Kidney epithelial cell (primary cell): ENCODE measurements at regions not wholly inside any gene's neighbourhood (a gene's known extent, or its start where the extent isn't known, plus 50 kb on each side); places are given as distances from the start of the nearest gene placed in this dataset.

Experiments
- DNase-seq: peaks from one replicate; pipeline ENCODE4 v3.0.0-alpha.2; 2010; ENCODE audit warnings: low read depth
- H3K27me3 ChIP-seq: 2 replicates; pipeline ENCODE4 v1.6.0; 2011; ENCODE audit warnings: low read length; ENCODE audit not compliant: control insufficient read depth, insufficient read depth
- H3K36me3 ChIP-seq: 2 replicates; pipeline ENCODE4 v1.5.1; 2011; ENCODE audit warnings: low read length; ENCODE audit not compliant: control insufficient read depth, insufficient read depth
- H3K4me3 ChIP-seq: 2 replicates; pipeline ENCODE4 v1.5.1; 2011; ENCODE audit warnings: low read depth, mild to moderate bottlenecking, control low read depth, low read length
- TF ChIP-seq, protein P1 (sequence below): IDR thresholded peaks from 2 replicates; pipeline ENCODE4 v1.5.1; 2011; ENCODE audit warnings: mild to moderate bottlenecking, moderate library complexity, low read length, control low read depth, inconsistent platforms; ENCODE audit not compliant: insufficient read depth, poor library complexity, severe bottlenecking

DNA sequence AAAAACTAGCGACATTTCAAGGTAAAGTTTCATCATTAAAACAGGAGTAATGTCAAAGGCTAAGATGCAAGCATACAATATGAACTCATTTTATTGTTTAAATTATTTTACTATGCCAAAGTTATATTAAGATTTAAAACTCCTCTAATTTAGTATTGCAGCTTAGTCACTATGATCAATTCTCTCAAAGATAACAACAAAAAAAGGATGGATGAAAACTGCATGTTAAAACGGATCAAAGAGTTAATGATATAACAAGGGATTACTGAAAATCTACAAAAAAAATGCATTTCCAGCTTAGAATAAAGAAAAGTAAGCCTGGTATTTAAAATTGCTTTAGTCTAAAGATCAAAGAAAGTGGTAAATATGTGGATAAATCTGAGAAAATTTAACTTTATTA lies 587.8 kb upstream of the PCDH20 start:
- H3K36me3 ChIP-seq: no peaks in the 10 kb centered on the region
- no peaks in the 10 kb centered on the region for H3K27me3 ChIP-seq
- no peak for DNase-seq
- no peak overlapping the region for H3K4me3 ChIP-seq
- TF ChIP-seq, protein P1, sequence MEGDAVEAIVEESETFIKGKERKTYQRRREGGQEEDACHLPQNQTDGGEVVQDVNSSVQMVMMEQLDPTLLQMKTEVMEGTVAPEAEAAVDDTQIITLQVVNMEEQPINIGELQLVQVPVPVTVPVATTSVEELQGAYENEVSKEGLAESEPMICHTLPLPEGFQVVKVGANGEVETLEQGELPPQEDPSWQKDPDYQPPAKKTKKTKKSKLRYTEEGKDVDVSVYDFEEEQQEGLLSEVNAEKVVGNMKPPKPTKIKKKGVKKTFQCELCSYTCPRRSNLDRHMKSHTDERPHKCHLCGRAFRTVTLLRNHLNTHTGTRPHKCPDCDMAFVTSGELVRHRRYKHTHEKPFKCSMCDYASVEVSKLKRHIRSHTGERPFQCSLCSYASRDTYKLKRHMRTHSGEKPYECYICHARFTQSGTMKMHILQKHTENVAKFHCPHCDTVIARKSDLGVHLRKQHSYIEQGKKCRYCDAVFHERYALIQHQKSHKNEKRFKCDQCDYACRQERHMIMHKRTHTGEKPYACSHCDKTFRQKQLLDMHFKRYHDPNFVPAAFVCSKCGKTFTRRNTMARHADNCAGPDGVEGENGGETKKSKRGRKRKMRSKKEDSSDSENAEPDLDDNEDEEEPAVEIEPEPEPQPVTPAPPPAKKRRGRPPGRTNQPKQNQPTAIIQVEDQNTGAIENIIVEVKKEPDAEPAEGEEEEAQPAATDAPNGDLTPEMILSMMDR: no peak

DNA sequence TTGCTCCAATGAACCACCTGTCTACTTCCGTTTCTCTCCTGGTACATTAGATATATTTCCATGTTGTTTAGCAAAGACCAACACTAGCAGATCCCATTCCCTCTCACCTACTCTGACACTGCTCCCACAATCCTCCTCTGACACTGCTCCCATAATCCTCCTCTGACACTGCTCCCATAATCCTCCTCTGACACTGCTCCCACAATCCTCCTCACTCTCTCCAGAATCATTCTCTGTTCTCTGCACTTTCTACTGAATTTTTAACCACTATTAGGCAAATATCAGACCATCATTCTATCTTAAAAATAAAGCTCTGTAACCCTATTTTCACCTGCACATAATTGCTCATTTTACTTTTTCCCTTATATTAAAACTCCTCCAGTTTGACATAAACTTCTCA lies 578.5 kb upstream of the PCDH20 start:
- Histone ChIP-seq H3K4me3 (no peak overlapping the region), H3K27me3 (no peaks in the 10 kb centered on the region), H3K36me3 (no peaks in the 10 kb centered on the region)
- no peak for DNase-seq
- TF ChIP-seq, protein P1: no peak

DNA sequence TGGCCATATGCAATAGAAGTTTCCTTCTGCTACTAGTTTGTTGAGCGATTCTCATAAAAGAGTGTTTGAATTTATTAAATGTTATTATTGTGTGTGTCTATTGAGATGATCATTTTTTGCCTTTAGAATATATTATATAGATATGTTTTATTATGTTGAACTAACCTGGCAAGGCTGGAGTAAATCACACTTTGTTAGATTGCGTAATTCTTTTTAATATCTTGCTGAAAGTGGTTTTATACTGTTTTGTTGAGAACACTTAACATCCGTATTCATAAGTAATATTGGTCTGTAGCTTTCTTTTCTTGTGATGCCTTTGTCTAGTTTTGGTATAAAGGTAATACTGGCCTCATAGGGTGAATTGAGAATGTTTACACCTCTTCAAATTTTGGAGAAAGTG lies 574.3 kb upstream of the PCDH20 start:
- no peak overlapping the region for H3K4me3 ChIP-seq
- H3K27me3 ChIP-seq: no peaks in the 10 kb centered on the region
- H3K36me3 ChIP-seq: no peaks in the 10 kb centered on the region
- TF ChIP-seq, protein P1: no peak
- no peak for DNase-seq

DNA sequence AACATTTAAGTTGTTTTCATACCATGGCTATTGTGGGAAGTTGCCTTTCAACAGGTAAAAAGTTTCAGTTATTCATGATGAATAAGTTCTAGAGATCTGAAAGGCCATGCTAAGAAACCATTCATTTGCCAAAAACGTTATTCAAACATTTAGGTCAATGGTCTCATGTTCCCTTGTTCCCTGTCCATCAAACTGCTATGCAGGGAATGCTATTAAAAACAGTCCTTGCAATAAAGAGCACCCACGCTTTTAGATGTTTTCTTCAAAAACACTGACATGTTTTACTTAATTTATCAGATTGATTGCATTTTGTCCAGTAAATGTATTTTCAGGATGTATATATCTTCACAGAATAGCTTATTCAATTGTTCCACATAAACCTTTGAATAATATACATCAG lies 573.2 kb upstream of the PCDH20 start:
- no peaks in the 10 kb centered on the region for H3K27me3 ChIP-seq
- no peaks in the 10 kb centered on the region for H3K36me3 ChIP-seq
- H3K4me3 ChIP-seq: no peak overlapping the region
- TF ChIP-seq, protein P1: no peak
- DNase-seq: no peak

DNA sequence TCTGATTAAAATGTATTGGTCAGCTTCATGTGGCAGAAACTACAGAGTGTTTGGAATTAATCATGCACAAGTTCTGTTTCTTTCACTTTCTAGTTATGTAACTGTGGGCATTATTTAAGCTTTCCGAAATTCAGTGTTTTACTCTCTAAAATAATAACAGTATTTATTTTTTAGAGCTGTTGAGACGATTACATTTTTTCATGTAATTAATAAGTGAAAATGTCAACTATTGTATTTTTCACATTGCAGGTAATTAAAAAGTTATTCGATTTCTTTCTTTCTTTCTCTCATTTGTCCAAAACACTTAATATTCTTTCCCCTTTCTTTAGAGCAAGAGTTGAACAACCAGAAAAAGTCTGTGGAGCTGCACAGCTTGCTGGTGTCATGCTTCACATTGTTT lies 559.4 kb upstream of the PCDH20 start:
- Histone ChIP-seq H3K36me3 (no peaks in the 10 kb centered on the region), H3K27me3 (no peaks in the 10 kb centered on the region), H3K4me3 (no peak overlapping the region)
- TF ChIP-seq, protein P1: no peak
- DNase-seq: no peak

DNA sequence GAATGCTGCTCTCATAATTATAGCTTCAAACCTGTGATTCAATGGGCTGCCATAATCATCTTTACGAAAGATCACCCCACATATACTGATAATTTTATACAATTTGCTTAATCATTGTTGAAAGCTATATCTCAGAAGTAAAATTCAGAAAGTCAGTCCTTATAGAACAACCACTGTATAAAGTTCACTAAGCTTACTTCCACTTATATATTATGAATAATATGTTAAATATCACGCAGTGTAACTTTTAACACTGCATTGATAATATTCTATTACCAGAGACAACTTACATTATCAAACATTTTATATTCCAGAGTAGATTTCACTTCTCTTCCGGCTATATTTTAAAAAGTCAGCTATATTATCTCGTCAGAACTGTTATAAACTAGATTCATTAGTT lies 550.1 kb upstream of the PCDH20 start:
- no peak for DNase-seq
- TF ChIP-seq, protein P1: no peak
- Histone ChIP-seq H3K4me3 (no peak overlapping the region), H3K36me3 (no peaks in the 10 kb centered on the region), H3K27me3 (no peaks in the 10 kb centered on the region)
